ENCODE measurements at regions not wholly inside any gene's neighbourhood (a gene's known extent, or its start where the extent isn't known, plus 50 kb on each side); places are given as distances from the start of the nearest gene placed in this dataset.

DNA sequence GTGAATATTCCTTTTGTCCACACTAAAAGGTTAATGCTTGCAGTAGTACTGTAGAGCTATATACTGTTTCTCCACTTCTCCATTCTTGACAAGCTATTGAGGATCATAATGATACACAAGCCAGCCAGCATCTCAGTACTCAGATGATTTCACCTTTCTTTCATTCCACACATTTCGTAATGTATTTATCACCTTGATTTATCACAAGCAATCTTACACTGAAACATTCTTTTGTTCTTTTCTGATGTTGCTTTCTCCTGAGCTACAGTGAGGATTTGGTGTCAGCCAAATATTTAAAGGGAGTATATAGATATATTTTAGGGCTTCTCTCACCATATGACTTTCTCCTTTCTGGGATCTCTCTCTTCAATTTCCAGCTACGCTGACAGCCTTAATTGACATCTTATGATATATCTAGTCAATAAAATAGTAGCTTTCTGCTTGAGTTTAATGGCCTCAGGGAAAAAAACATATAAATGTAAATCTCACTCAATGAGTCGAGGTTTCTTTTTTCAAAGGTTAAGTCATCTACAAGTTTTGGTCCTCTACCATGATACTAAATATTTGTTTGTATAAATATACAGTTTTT lies 1327.0 kb downstream of the NSUN3 start:
- no peak for DNase-seq

GRCh38 chr3:95394286-95394685 lies 1331.4 kb downstream of the NSUN3 start:
- no peak for DNase-seq

DNA sequence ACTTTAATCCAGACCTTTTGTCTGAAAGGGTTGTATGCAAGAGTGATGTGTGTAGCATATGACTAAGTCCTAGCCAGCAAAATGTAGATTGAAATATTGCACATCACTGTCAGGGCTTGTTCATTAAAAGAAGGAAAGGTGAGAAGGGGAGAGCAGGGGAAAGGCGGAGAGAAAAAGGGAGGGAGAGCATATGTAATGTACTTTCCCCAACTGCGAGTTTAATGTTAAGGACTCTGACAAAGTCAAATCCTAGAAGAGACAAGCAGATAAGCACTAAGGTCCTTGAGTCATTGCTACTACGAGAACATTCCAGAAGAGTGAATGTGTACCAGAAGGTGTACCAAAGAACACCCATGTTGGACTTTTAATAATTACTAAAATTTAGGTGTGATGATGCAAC lies 1336.7 kb downstream of the NSUN3 start:
- DNase-seq: no peak

GRCh38 chr3:95401693-95402092 lies 1338.8 kb downstream of the NSUN3 start:
- no peak for DNase-seq

- DNase-seq: no peak
These were observed 1345.0 kb downstream of the NSUN3 start for GRCh38 chr3:95407709-95408463.

- DNase-seq: no peak
These were observed 1345.6 kb downstream of the NSUN3 start for GRCh38 chr3:95408464-95408862.

- DNase-seq: no peak
These were observed 1355.4 kb downstream of the NSUN3 start for GRCh38 chr3:95418251-95418650.

DNA sequence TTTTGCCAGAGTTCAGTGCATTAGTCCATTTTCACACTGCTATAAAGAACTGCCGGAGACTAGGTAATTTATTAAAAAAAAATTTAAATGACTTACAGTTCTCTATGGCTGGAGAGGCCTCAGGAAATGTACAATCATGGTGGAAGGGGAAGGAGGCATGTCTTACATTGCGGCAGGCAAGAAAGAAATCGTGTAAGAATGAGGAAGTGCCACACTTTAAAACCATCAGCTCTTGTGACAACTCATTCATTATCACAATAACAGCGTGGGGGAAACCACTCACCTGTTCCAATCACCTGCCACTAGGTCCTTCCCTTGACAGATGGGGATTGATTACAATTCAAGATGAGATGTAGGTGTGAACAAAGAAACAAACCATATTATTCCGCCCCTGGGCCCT lies 1361.4 kb downstream of the NSUN3 start:
- DNase-seq: no peak

GRCh38 chr3:95434491-95434890 lies 1371.6 kb downstream of the NSUN3 start:
- DNase-seq: peak; percentile 4

GRCh38 chr3:95437409-95437808 lies 1374.5 kb downstream of the NSUN3 start:
- no peak for DNase-seq

- no peak for DNase-seq
These were observed 1375.4 kb downstream of the NSUN3 start for GRCh38 chr3:95438274-95438673.

GRCh38 chr3:95442766-95443165 lies 1371.6 kb upstream of the EPHA6 start:
- DNase-seq: no peak

DNA sequence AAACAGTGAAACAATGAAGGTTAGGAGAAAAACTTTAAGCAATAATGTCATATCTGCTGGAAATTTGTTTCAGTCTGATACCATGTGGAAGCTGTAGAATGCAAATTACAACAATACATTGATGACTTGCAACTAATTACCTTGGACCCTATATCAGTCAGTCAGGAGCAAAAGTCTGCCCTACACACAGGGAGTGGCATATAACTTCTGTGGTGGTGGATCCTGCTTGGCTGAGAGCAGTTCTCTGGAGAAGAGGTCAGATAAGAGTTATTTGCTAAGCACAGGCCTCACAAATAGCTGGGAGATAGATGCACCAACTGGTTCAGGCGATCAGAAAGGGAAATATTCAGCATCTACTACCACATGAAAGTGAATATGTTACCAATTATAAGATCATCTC lies 1364.6 kb upstream of the EPHA6 start:
- no peak for DNase-seq

DNA sequence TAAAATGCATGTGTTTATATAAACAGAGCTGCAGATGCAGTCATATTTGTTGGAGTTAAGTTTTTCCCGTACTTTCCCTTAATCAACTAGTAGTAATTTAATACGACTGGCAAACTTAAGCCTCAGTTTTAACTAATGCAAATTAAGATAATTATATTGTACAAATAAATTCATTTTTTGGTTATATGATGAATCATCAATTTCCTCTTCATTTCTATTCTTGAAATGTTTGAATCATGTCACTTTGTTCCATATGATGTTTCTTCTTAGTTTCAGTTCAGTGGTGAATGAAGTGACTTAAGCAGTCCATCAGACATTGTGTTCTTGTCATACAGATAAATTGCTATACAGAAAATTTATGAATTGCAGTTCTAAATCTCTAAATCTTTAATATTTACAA lies 1361.2 kb upstream of the EPHA6 start:
- DNase-seq: no peak

GRCh38 chr3:95456835-95457234 lies 1357.6 kb upstream of the EPHA6 start:
- no peak for DNase-seq

- DNase-seq: peak; percentile 43
These were observed 1354.7 kb upstream of the EPHA6 start for GRCh38 chr3:95459706-95460105.

- peak; percentile 35 for DNase-seq
These were observed 1354.1 kb upstream of the EPHA6 start for GRCh38 chr3:95460274-95460673.

- no peak for DNase-seq
These were observed 1352.2 kb upstream of the EPHA6 start for GRCh38 chr3:95462161-95462560.

DNA sequence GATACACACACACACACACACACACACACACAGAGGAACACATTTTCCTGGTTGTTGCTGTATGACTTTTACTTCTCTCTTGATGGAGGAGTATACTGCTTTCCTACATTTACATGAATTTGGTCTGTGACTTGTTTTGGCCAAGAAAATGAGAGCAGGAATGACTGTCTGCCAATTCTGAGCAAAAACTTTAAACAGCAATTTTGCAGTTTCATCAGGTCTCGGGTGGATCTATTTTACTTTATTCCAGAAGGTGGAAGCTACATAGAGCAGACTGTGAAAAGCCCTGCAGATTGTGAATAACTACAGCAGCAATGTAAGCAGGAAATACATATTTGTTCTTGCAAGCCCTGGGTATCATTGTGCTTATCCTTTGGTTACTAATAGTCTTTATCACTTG lies 1350.0 kb upstream of the EPHA6 start:
- DNase-seq: peak; percentile 22

DNA sequence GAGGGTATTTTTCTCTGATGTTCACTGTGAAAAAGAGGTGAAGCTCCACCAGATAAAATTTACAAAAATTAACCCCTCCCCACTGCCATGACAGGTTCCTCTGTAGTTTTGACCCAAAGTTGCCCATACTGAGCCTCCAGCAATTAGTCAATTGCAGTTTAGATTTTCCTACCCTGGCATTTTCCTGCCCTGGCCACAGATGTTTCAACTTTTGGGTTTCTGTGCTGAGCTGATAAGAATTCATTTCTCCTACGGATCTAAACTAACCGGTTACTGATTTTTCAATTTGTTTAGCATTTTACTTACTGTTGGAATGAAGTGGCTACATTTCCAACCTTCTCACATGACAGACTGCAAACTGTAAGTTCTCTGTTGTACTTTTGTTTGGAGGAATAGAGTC lies 1346.1 kb upstream of the EPHA6 start:
- no peak for DNase-seq

GRCh38 chr3:95474338-95474737 lies 1340.1 kb upstream of the EPHA6 start:
- no peak for DNase-seq

DNA sequence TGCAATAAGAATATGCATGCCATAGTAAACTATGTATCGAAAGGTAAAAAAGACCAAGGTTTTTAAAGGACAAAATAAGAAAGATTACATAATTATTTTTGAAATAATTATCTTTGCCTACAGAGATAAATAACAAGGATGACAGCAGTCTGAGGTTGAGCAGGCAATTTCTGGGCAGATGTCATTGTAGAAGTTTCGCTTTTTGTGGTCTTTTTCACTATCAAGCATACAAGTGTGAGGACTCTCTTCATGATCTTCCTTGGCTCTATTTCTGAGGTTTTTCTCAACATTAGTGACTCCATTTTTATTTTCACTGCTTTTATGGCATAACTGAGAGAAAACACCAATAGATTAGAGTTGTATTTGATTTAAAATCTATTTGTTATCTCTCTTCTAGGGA lies 1337.9 kb upstream of the EPHA6 start:
- no peak for DNase-seq

DNA sequence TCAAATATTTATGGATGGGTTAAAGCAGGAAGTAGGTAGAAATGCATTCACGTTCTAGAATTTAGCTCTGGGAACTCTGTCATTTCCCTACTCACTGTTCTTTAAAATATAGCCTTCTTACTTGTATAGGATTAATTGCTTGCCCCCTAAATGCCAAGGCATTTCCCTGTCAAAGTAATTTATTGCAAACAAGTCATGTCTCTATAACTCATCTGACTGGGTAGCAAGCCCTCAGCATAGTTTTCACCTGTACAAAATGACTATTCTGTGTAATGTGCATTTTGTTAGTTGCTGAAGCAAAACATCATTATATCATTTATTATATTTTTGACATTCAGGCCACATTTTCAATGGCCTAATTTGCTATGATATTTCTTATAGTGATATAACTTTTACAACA lies 1308.2 kb upstream of the EPHA6 start:
- no peak for DNase-seq

- no peak for DNase-seq
These were observed 1306.3 kb upstream of the EPHA6 start for GRCh38 chr3:95508124-95508523.
